ENCODE measurements at regions not wholly inside any gene's neighbourhood (a gene's known extent, or its start where the extent isn't known, plus 50 kb on each side); places are given as distances from the start of the nearest gene placed in this dataset.

DNA sequence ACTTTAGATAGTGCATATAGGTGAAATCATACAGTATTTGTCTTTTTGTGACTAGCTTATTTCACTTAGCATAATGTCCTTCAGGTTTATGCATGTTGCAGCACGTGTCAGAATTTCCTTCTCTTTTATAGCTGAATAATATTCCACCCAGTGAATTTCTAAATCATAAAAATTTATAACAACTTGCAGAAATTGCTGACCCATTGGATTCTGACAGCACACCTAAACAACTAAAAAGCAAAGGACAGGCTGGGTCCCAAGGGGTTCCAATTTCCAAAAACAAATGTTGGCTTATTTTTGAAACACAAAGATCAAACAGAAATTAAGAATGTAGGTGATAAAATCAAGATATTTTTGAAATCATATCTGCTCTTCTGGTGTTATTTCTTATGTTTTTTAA is 86.5 kb upstream of the ACKR3 start:
- TF ChIP-seq, protein P1, sequence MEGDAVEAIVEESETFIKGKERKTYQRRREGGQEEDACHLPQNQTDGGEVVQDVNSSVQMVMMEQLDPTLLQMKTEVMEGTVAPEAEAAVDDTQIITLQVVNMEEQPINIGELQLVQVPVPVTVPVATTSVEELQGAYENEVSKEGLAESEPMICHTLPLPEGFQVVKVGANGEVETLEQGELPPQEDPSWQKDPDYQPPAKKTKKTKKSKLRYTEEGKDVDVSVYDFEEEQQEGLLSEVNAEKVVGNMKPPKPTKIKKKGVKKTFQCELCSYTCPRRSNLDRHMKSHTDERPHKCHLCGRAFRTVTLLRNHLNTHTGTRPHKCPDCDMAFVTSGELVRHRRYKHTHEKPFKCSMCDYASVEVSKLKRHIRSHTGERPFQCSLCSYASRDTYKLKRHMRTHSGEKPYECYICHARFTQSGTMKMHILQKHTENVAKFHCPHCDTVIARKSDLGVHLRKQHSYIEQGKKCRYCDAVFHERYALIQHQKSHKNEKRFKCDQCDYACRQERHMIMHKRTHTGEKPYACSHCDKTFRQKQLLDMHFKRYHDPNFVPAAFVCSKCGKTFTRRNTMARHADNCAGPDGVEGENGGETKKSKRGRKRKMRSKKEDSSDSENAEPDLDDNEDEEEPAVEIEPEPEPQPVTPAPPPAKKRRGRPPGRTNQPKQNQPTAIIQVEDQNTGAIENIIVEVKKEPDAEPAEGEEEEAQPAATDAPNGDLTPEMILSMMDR (IDR thresholded peaks at IDR 0.05), result no peak
- TF ChIP-seq POLR2A (IDR thresholded peaks at IDR 0.05), result no peak
